ENCODE measurements at regions not wholly inside any gene's neighbourhood (a gene's known extent, or its start where the extent isn't known, plus 50 kb on each side); places are given as distances from the start of the nearest gene placed in this dataset.
"Not testable (repeated sequence)": the region's sequence is repeated elsewhere in the genome, so short reads cannot be mapped to it uniquely, and the experiment has no call there.

DNA sequence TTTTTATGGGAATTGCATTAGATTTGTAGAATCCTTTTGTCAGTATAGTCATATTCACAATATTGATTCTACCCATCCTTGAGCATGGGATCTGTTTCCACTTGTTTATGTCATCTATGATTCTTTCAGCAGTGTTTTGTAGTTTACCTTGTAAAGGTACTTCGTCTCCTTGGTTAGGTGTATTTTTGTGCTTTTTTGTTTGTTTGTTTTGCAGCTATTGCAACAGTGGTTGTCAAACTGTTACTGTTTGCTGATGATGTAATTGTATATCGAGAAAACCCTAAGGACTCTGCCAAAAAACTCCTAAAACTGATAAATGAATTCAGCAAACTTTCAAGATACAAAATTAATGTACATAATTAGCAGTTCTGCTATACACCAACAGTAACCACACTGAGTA, 127.9 kb upstream of the AR start:
- no peak for TF ChIP-seq ELF4 (IDR thresholded peaks at IDR 0.05)
- TF ChIP-seq SP1 (IDR thresholded peaks at IDR 0.05), result no peak
- no peak for TF ChIP-seq CTBP1 (IDR thresholded peaks at IDR 0.05; ENCODE audit: borderline replicate concordance)
- TF ChIP-seq FOXA1 (IDR thresholded peaks at IDR 0.05), result no peak
- no peak for TF ChIP-seq ARNT (IDR thresholded peaks at IDR 0.05)
- TF ChIP-seq FOXK2 (IDR thresholded peaks at IDR 0.05), result no peak
- TF ChIP-seq SUZ12 (IDR thresholded peaks at IDR 0.05), result no peak
- no peak for TF ChIP-seq PKNOX1 (IDR thresholded peaks at IDR 0.05)
- no peak for TF ChIP-seq TARDBP (IDR thresholded peaks at IDR 0.05)
- TF ChIP-seq L3MBTL2 (conservative IDR thresholded peaks at IDR 0.05), result no peak
- no peak for TF ChIP-seq BHLHE40 (IDR thresholded peaks at IDR 0.05; ENCODE audit: borderline replicate concordance)
- TF ChIP-seq HDGF (IDR thresholded peaks at IDR 0.05; ENCODE audit: borderline replicate concordance), result no peak
- no peak for TF ChIP-seq LEF1 (IDR thresholded peaks at IDR 0.05; ENCODE audit: borderline replicate concordance)
- TF ChIP-seq FOXM1 (IDR thresholded peaks at IDR 0.05; ENCODE audit: borderline replicate concordance), result no peak
- TF ChIP-seq ZNF384 (IDR thresholded peaks at IDR 0.05), result no peak
- CTCF ChIA-PET, result no interaction called here
- DNase-seq (ENCODE audit: extremely low spot score), result no peak
- POLR2A ChIA-PET, result no interaction called here

- ChIA-PET CTCF (no interaction called here), POLR2A (no interaction called here)
- no peak for DNase-seq (ENCODE audit: extremely low spot score)
- no peak for TF ChIP-seq FOXK2 (IDR thresholded peaks at IDR 0.05)
- no peak for TF ChIP-seq FOXM1 (IDR thresholded peaks at IDR 0.05; ENCODE audit: borderline replicate concordance)
- TF ChIP-seq LEF1 (IDR thresholded peaks at IDR 0.05; ENCODE audit: borderline replicate concordance), result no peak
- no peak for TF ChIP-seq HDGF (IDR thresholded peaks at IDR 0.05; ENCODE audit: borderline replicate concordance)
- TF ChIP-seq L3MBTL2 (conservative IDR thresholded peaks at IDR 0.05), result no peak
- no peak for TF ChIP-seq FOXA1 (IDR thresholded peaks at IDR 0.05)
- TF ChIP-seq TARDBP (IDR thresholded peaks at IDR 0.05), result no peak
- TF ChIP-seq ZNF384 (IDR thresholded peaks at IDR 0.05), result no peak
- no peak for TF ChIP-seq SUZ12 (IDR thresholded peaks at IDR 0.05)
These were observed 116.9 kb upstream of the AR start for GRCh38 chrX:67426946-67427345.

DNA sequence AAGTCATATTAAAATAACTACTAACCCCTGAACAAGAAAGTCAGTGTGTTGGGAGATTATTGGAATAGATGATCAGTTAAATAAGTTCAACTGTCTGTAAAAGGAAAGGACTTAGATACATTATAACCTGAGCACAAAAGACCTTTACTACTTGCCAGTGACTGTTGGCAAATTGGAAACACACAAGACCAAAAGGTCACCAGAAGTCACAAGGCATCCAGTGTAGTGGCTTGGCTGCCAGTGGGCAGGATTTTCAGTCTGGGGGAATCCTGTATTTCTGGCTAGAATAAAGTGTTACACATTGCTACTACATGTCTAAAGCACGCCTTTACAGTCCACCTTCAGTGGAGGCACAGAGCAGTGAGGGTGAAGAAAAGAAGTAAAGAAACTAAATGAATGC, 108.3 kb upstream of the AR start:
- no peak for DNase-seq (ENCODE audit: extremely low spot score)
- CTCF ChIA-PET, result no interaction called here
- POLR2A ChIA-PET, result no interaction called here
- TF ChIP-seq HDGF (IDR thresholded peaks at IDR 0.05; ENCODE audit: borderline replicate concordance), result no peak
- TF ChIP-seq ZNF384 (IDR thresholded peaks at IDR 0.05), result no peak
- TF ChIP-seq ELF4 (IDR thresholded peaks at IDR 0.05), result no peak
- no peak for TF ChIP-seq LEF1 (IDR thresholded peaks at IDR 0.05; ENCODE audit: borderline replicate concordance)
- TF ChIP-seq ARNT (IDR thresholded peaks at IDR 0.05), result no peak
- no peak for TF ChIP-seq NFRKB (IDR thresholded peaks at IDR 0.05)
- no peak for TF ChIP-seq FOXA1 (IDR thresholded peaks at IDR 0.05)
- TF ChIP-seq FOXM1 (IDR thresholded peaks at IDR 0.05; ENCODE audit: borderline replicate concordance), result no peak
- no peak for TF ChIP-seq SUZ12 (IDR thresholded peaks at IDR 0.05)
- no peak for TF ChIP-seq CTBP1 (IDR thresholded peaks at IDR 0.05; ENCODE audit: borderline replicate concordance)
- no peak for TF ChIP-seq SP1 (IDR thresholded peaks at IDR 0.05)
- no peak for TF ChIP-seq BHLHE40 (IDR thresholded peaks at IDR 0.05; ENCODE audit: borderline replicate concordance)
- no peak for TF ChIP-seq L3MBTL2 (conservative IDR thresholded peaks at IDR 0.05)

GRCh38 chrX:67436867-67437266, 107.0 kb upstream of the AR start:
- no peak for DNase-seq (ENCODE audit: extremely low spot score)
- ChIA-PET CTCF (interaction anchor here (0.7 kb wide), 1 partner anchor 130 kb away, joined by 3 read pairs; no protein-coding TSS in a partner anchor), POLR2A (no interaction called here)
- no peak for TF ChIP-seq BHLHE40 (IDR thresholded peaks at IDR 0.05; ENCODE audit: borderline replicate concordance)
- no peak for TF ChIP-seq NFRKB (IDR thresholded peaks at IDR 0.05)
- no peak for TF ChIP-seq ARNT (IDR thresholded peaks at IDR 0.05)
- no peak for TF ChIP-seq CTBP1 (IDR thresholded peaks at IDR 0.05; ENCODE audit: borderline replicate concordance)
- TF ChIP-seq FOXM1 (IDR thresholded peaks at IDR 0.05; ENCODE audit: borderline replicate concordance), result no peak
- TF ChIP-seq TARDBP (IDR thresholded peaks at IDR 0.05), result no peak
- TF ChIP-seq HDGF (IDR thresholded peaks at IDR 0.05; ENCODE audit: borderline replicate concordance), result no peak
- TF ChIP-seq L3MBTL2 (conservative IDR thresholded peaks at IDR 0.05), result no peak
- no peak for TF ChIP-seq PKNOX1 (IDR thresholded peaks at IDR 0.05)
- TF ChIP-seq FOXA1 (IDR thresholded peaks at IDR 0.05), result no peak
- TF ChIP-seq ELF4 (IDR thresholded peaks at IDR 0.05), result no peak
- no peak for TF ChIP-seq ZNF384 (IDR thresholded peaks at IDR 0.05)
- no peak for TF ChIP-seq SP1 (IDR thresholded peaks at IDR 0.05)
- no peak for TF ChIP-seq SUZ12 (IDR thresholded peaks at IDR 0.05)
- TF ChIP-seq LEF1 (IDR thresholded peaks at IDR 0.05; ENCODE audit: borderline replicate concordance), result no peak
- TF ChIP-seq FOXK2 (IDR thresholded peaks at IDR 0.05), result no peak

- TF ChIP-seq FOXM1 (IDR thresholded peaks at IDR 0.05; ENCODE audit: borderline replicate concordance) (no peak), ELF4 (IDR thresholded peaks at IDR 0.05) (no peak), HDGF (IDR thresholded peaks at IDR 0.05; ENCODE audit: borderline replicate concordance) (no peak)
- CTCF ChIA-PET, result no interaction called here
- POLR2A ChIA-PET, result no interaction called here
- DNase-seq (ENCODE audit: extremely low spot score), result no peak
These were observed 106.0 kb upstream of the AR start for GRCh38 chrX:67437821-67438220.

GRCh38 chrX:67475259-67475658, 68.6 kb upstream of the AR start:
- DNase-seq (ENCODE audit: extremely low spot score); CTCF ChIA-PET; POLR2A ChIA-PET: not testable (repeated sequence)

- ChIA-PET CTCF (no interaction called here), POLR2A (no interaction called here)
- no peak for TF ChIP-seq CTBP1 (IDR thresholded peaks at IDR 0.05; ENCODE audit: borderline replicate concordance)
- TF ChIP-seq HDGF (IDR thresholded peaks at IDR 0.05; ENCODE audit: borderline replicate concordance), result no peak
- TF ChIP-seq BHLHE40 (IDR thresholded peaks at IDR 0.05; ENCODE audit: borderline replicate concordance), result no peak
- no peak for TF ChIP-seq ELF4 (IDR thresholded peaks at IDR 0.05)
- TF ChIP-seq L3MBTL2 (conservative IDR thresholded peaks at IDR 0.05), result no peak
- no peak for DNase-seq (ENCODE audit: extremely low spot score)
These were observed 63.0 kb upstream of the AR start for GRCh38 chrX:67480789-67481188.
